ENCODE measurements at regions not wholly inside any gene's neighbourhood (a gene's known extent, or its start where the extent isn't known, plus 50 kb on each side); places are given as distances from the start of the nearest gene placed in this dataset.

- no peak for TF ChIP-seq CTCF (IDR thresholded peaks at IDR 0.05; ENCODE audit: low read depth, low read length, missing control alignments)
- no peak overlapping the region for H3K4me3 ChIP-seq (replicated peaks; ENCODE audit: low read depth, low read length)
- no peak for DNase-seq (ENCODE audit: extremely low read depth, low read depth)
These were observed 1044.2 kb upstream of the SORCS1 start for GRCh38 chr10:108208732-108209131.

GRCh38 chr10:108208038-108208437 lies 1043.5 kb upstream of the SORCS1 start:
- no peak overlapping the region for H3K4me3 ChIP-seq (replicated peaks; ENCODE audit: low read depth, low read length)
- no peak for TF ChIP-seq CTCF (IDR thresholded peaks at IDR 0.05; ENCODE audit: low read depth, low read length, missing control alignments)
- DNase-seq (ENCODE audit: extremely low read depth, low read depth): no peak

- TF ChIP-seq CTCF (IDR thresholded peaks at IDR 0.05; ENCODE audit: low read depth, low read length, missing control alignments): peak; percentile 45
- H3K4me3 ChIP-seq (replicated peaks; ENCODE audit: low read depth, low read length): no peak overlapping the region
- DNase-seq (ENCODE audit: extremely low read depth, low read depth): peak; percentile 2
These were observed 1040.2 kb upstream of the SORCS1 start for GRCh38 chr10:108204528-108205305.

- no peak for TF ChIP-seq CTCF (IDR thresholded peaks at IDR 0.05; ENCODE audit: low read depth, low read length, missing control alignments)
- DNase-seq (ENCODE audit: extremely low read depth, low read depth): no peak
- no peak overlapping the region for H3K4me3 ChIP-seq (replicated peaks; ENCODE audit: low read depth, low read length)
These were observed 1039.5 kb upstream of the SORCS1 start for GRCh38 chr10:108203905-108204527.

GRCh38 chr10:108187408-108188012 lies 1023.0 kb upstream of the SORCS1 start:
- TF ChIP-seq CTCF (IDR thresholded peaks at IDR 0.05; ENCODE audit: low read depth, low read length, missing control alignments): no peak
- no peak overlapping the region for H3K4me3 ChIP-seq (replicated peaks; ENCODE audit: low read depth, low read length)
- DNase-seq (ENCODE audit: extremely low read depth, low read depth): no peak

- TF ChIP-seq CTCF (IDR thresholded peaks at IDR 0.05; ENCODE audit: low read depth, low read length, missing control alignments): no peak
- no peak overlapping the region for H3K4me3 ChIP-seq (replicated peaks; ENCODE audit: low read depth, low read length)
- DNase-seq (ENCODE audit: extremely low read depth, low read depth): no peak
These were observed 1019.6 kb upstream of the SORCS1 start for GRCh38 chr10:108184114-108184513.
